HEK293 (cell line): ENCODE measurements at regions not wholly inside any gene's neighbourhood (a gene's known extent, or its start where the extent isn't known, plus 50 kb on each side); places are given as distances from the start of the nearest gene placed in this dataset.

Experiments
- TCF7L2 ChIP-seq: IDR thresholded peaks from 2 replicates; pipeline ENCODE4 v1.6.1; 2011; ENCODE audit warnings: low read depth, mild to moderate bottlenecking, inconsistent platforms, low read length, moderate library complexity, borderline replicate concordance
- YY1 ChIP-seq: fragments of 450-650 bp; formaldehyde crosslinking; IDR thresholded peaks from 2 replicates; pipeline ENCODE4 v1.5.1; 2018; ENCODE audit warnings: missing biosample characterization, missing genetic modification characterization
- ZBTB17 ChIP-seq: fragments of 450-650 bp; formaldehyde crosslinking; IDR thresholded peaks from 2 replicates; pipeline ENCODE4 v1.5.1; 2016; ENCODE audit warnings: missing biosample characterization, missing genetic modification characterization
- ZBTB7A ChIP-seq: fragments of 450-650 bp; formaldehyde crosslinking; IDR thresholded peaks from 2 replicates; pipeline ENCODE4 v1.5.1; 2016; ENCODE audit warnings: low read depth, missing biosample characterization, missing genetic modification characterization
- ZNF112 ChIP-seq: fragments of 450-650 bp; formaldehyde crosslinking; IDR thresholded peaks from 2 replicates; pipeline ENCODE4 v1.5.0; 2017; ENCODE audit warnings: missing biosample characterization, missing genetic modification characterization
- ZNF48 ChIP-seq: fragments of 450-650 bp; formaldehyde crosslinking; IDR thresholded peaks from 2 replicates; pipeline ENCODE4 v1.5.1; 2016; ENCODE audit warnings: missing biosample characterization, missing genetic modification characterization
- ZNF623 ChIP-seq: fragments of 450-650 bp; formaldehyde crosslinking; IDR thresholded peaks from 2 replicates; pipeline ENCODE4 v1.5.1; 2016; ENCODE audit warnings: missing biosample characterization, missing genetic modification characterization
- TF ChIP-seq, protein P1 (sequence below): fragments of 450-650 bp; formaldehyde crosslinking; IDR thresholded peaks from 2 replicates; pipeline ENCODE4 v1.5.1; 2016; ENCODE audit warnings: missing biosample characterization, missing genetic modification characterization
- TF ChIP-seq, protein P2 (sequence below): fragments of 450-650 bp; formaldehyde crosslinking; IDR thresholded peaks from 2 replicates; pipeline ENCODE4 v1.5.1; 2017; ENCODE audit warnings: missing biosample characterization, missing genetic modification characterization
- TF ChIP-seq, protein P3 (sequence below): fragments of 450-650 bp; formaldehyde crosslinking; IDR thresholded peaks from 2 replicates; pipeline ENCODE4 v1.5.1; 2017; ENCODE audit warnings: missing biosample characterization, missing genetic modification characterization
- TF ChIP-seq, protein P4 (sequence below): fragments of 450-650 bp; formaldehyde crosslinking; IDR thresholded peaks from 2 replicates; pipeline ENCODE4 v1.5.1; 2017; ENCODE audit warnings: missing biosample characterization, mild to moderate bottlenecking, missing genetic modification characterization, moderate library complexity
- TF ChIP-seq, protein P5 (sequence below): fragments of 450-650 bp; formaldehyde crosslinking; IDR thresholded peaks from 2 replicates; pipeline ENCODE4 v1.5.1; 2016; ENCODE audit warnings: missing biosample characterization, missing genetic modification characterization, low read depth
- TF ChIP-seq, protein P6 (sequence below): fragments of 450-650 bp; formaldehyde crosslinking; IDR thresholded peaks from 2 replicates; pipeline ENCODE4 v1.5.1; 2016; ENCODE audit warnings: missing biosample characterization, missing genetic modification characterization
- TF ChIP-seq, protein P7 (sequence below): fragments of 450-650 bp; formaldehyde crosslinking; IDR thresholded peaks from 2 replicates; pipeline ENCODE4 v1.5.1; 2016; ENCODE audit warnings: missing biosample characterization, missing genetic modification characterization, low read depth

DNA sequence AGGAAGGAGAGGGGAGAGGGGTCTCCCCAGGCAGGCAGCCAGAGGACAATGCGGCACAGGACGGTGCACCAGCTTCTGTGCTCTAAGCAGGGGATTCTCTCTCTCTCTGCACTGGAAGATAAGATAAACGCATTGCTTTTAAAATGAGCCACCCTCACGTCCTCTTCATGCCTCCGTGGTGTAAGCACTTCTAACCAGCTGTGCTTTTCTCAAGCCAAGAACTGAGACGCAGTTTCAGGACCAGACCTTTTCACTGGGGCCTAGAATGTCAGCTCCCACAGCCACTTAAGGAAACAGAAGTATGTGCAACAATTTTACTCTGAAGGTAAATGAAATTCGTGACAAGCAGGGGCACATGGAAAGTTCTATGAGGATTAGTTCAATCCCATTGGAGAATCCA lies 82.4 kb downstream of the PSMB1 start:
- TF ChIP-seq, protein P1, sequence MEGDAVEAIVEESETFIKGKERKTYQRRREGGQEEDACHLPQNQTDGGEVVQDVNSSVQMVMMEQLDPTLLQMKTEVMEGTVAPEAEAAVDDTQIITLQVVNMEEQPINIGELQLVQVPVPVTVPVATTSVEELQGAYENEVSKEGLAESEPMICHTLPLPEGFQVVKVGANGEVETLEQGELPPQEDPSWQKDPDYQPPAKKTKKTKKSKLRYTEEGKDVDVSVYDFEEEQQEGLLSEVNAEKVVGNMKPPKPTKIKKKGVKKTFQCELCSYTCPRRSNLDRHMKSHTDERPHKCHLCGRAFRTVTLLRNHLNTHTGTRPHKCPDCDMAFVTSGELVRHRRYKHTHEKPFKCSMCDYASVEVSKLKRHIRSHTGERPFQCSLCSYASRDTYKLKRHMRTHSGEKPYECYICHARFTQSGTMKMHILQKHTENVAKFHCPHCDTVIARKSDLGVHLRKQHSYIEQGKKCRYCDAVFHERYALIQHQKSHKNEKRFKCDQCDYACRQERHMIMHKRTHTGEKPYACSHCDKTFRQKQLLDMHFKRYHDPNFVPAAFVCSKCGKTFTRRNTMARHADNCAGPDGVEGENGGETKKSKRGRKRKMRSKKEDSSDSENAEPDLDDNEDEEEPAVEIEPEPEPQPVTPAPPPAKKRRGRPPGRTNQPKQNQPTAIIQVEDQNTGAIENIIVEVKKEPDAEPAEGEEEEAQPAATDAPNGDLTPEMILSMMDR, result no peak
- TF ChIP-seq TCF7L2 (no peak), ZNF48 (no peak), ZBTB7A (tag by site-specific recombination) (no peak), ZNF112 (no peak), YY1 (tag by site-specific recombination) (no peak), ZBTB17 (tag by site-specific recombination) (no peak), ZNF623 (tag by site-specific recombination) (no peak)
- TF ChIP-seq, protein P2, sequence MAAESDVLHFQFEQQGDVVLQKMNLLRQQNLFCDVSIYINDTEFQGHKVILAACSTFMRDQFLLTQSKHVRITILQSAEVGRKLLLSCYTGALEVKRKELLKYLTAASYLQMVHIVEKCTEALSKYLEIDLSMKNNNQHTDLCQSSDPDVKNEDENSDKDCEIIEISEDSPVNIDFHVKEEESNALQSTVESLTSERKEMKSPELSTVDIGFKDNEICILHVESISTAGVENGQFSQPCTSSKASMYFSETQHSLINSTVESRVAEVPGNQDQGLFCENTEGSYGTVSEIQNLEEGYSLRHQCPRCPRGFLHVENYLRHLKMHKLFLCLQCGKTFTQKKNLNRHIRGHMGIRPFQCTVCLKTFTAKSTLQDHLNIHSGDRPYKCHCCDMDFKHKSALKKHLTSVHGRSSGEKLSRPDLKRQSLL, result no peak
- TF ChIP-seq, protein P3, sequence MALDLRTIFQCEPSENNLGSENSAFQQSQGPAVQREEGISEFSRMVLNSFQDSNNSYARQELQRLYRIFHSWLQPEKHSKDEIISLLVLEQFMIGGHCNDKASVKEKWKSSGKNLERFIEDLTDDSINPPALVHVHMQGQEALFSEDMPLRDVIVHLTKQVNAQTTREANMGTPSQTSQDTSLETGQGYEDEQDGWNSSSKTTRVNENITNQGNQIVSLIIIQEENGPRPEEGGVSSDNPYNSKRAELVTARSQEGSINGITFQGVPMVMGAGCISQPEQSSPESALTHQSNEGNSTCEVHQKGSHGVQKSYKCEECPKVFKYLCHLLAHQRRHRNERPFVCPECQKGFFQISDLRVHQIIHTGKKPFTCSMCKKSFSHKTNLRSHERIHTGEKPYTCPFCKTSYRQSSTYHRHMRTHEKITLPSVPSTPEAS (tag by site-specific recombination), result no peak
- TF ChIP-seq, protein P4, sequence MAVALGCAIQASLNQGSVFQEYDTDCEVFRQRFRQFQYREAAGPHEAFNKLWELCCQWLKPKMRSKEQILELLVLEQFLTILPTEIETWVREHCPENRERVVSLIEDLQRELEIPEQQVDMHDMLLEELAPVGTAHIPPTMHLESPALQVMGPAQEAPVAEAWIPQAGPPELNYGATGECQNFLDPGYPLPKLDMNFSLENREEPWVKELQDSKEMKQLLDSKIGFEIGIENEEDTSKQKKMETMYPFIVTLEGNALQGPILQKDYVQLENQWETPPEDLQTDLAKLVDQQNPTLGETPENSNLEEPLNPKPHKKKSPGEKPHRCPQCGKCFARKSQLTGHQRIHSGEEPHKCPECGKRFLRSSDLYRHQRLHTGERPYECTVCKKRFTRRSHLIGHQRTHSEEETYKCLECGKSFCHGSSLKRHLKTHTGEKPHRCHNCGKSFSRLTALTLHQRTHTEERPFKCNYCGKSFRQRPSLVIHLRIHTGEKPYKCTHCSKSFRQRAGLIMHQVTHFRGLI (tag by site-specific recombination), result no peak
- TF ChIP-seq, protein P5, sequence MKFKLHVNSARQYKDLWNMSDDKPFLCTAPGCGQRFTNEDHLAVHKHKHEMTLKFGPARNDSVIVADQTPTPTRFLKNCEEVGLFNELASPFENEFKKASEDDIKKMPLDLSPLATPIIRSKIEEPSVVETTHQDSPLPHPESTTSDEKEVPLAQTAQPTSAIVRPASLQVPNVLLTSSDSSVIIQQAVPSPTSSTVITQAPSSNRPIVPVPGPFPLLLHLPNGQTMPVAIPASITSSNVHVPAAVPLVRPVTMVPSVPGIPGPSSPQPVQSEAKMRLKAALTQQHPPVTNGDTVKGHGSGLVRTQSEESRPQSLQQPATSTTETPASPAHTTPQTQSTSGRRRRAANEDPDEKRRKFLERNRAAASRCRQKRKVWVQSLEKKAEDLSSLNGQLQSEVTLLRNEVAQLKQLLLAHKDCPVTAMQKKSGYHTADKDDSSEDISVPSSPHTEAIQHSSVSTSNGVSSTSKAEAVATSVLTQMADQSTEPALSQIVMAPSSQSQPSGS (tag by site-specific recombination), result no peak
- TF ChIP-seq, protein P6, sequence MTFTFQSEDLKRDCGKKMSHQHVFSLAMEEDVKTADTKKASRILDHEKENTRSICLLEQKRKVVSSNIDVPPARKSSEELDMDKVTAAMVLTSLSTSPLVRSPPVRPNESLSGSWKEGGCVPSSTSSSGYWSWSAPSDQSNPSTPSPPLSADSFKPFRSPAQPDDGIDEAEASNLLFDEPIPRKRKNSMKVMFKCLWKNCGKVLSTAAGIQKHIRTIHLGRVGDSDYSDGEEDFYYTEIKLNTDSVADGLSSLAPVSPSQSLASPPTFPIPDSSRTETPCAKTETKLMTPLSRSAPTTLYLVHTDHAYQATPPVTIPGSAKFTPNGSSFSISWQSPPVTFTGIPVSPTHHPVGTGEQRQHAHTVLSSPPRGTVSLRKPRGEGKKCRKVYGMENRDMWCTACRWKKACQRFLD (tag by site-specific recombination), result no peak
- TF ChIP-seq, protein P7, sequence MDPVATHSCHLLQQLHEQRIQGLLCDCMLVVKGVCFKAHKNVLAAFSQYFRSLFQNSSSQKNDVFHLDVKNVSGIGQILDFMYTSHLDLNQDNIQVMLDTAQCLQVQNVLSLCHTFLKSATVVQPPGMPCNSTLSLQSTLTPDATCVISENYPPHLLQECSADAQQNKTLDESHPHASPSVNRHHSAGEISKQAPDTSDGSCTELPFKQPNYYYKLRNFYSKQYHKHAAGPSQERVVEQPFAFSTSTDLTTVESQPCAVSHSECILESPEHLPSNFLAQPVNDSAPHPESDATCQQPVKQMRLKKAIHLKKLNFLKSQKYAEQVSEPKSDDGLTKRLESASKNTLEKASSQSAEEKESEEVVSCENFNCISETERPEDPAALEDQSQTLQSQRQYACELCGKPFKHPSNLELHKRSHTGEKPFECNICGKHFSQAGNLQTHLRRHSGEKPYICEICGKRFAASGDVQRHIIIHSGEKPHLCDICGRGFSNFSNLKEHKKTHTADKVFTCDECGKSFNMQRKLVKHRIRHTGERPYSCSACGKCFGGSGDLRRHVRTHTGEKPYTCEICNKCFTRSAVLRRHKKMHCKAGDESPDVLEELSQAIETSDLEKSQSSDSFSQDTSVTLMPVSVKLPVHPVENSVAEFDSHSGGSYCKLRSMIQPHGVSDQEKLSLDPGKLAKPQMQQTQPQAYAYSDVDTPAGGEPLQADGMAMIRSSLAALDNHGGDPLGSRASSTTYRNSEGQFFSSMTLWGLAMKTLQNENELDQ (tag by site-specific recombination), result no peak
